ENCODE measurements at regions not wholly inside any gene's neighbourhood (a gene's known extent, or its start where the extent isn't known, plus 50 kb on each side); places are given as distances from the start of the nearest gene placed in this dataset.

- TF ChIP-seq CTCF (IDR thresholded peaks at IDR 0.05) (no peak), POLR2A (IDR thresholded peaks at IDR 0.05) (no peak)
These were observed 99.6 kb upstream of the CDC42BPA start for GRCh38 chr1:227417756-227418480.

Data from body of pancreas (tissue), 4 donors.